Chondrocyte (in vitro differentiated cells): ENCODE measurements at regions not wholly inside any gene's neighbourhood (a gene's known extent, or its start where the extent isn't known, plus 50 kb on each side); places are given as distances from the start of the nearest gene placed in this dataset.

Experiments
- DNase-seq: peaks from one replicate; pipeline ENCODE4 v3.0.0; 2021; ENCODE audit warnings: mixed read lengths, low spot score
- H3K27ac Mint-ChIP-seq: one replicate; pipeline ENCODE4 v1.8.0; 2021; ENCODE audit warnings: mild to moderate bottlenecking, moderate library complexity, mixed read lengths; ENCODE audit not compliant: unreplicated experiment
- H3K27me3 Mint-ChIP-seq: 2 replicates; pipeline ENCODE4 v1.8.0; 2021; ENCODE audit warnings: low read depth, mixed read lengths
- H3K36me3 Mint-ChIP-seq: 2 replicates; pipeline ENCODE4 v1.8.0; 2021; ENCODE audit warnings: low read depth, mixed read lengths
- H3K4me1 Mint-ChIP-seq: 2 replicates; pipeline ENCODE4 v1.8.0; 2021; ENCODE audit warnings: low read depth, mild to moderate bottlenecking, mixed read lengths
- H3K4me3 Mint-ChIP-seq: one replicate; pipeline ENCODE4 v1.8.0; 2021; ENCODE audit warnings: mild to moderate bottlenecking, moderate library complexity, mixed read lengths; ENCODE audit not compliant: unreplicated experiment
- H3K9me3 Mint-ChIP-seq: 2 replicates; pipeline ENCODE4 v1.8.0; 2021; ENCODE audit warnings: low read depth, mixed read lengths
- CTCF ChIP-seq: fragments of 200-600 bp; sonication (generic); IDR thresholded peaks from 2 replicates; pipeline ENCODE4 v1.5.0; 2021; ENCODE audit warnings: antibody characterized with exemption, mild to moderate bottlenecking, moderate library complexity

- H3K27ac Mint-ChIP-seq = no peak overlapping the region
- DNase-seq = no peak
- H3K36me3 Mint-ChIP-seq = no peaks in the 10 kb centered on the region
- H3K4me3 Mint-ChIP-seq = no peak overlapping the region
- no peaks in the 10 kb centered on the region for H3K4me1 Mint-ChIP-seq
- peaks cover 2% of the 10 kb centered on the region for H3K27me3 Mint-ChIP-seq
- peaks cover 5% of the 10 kb centered on the region for H3K9me3 Mint-ChIP-seq
- no peak for TF ChIP-seq CTCF
Observed at GRCh38 chr6:85961746-85962145, 319.1 kb upstream of the SYNCRIP start.

- no peaks in the 10 kb centered on the region for H3K4me1 Mint-ChIP-seq
- peaks cover 5% of the 10 kb centered on the region for H3K9me3 Mint-ChIP-seq
- DNase-seq = no peak
- H3K4me3 Mint-ChIP-seq = no peak overlapping the region
- no peak for TF ChIP-seq CTCF
- peaks cover 2% of the 10 kb centered on the region for H3K27me3 Mint-ChIP-seq
- H3K36me3 Mint-ChIP-seq = no peaks in the 10 kb centered on the region
- H3K27ac Mint-ChIP-seq = no peak overlapping the region
Observed at GRCh38 chr6:85961125-85961524, 318.4 kb upstream of the SYNCRIP start.

DNA sequence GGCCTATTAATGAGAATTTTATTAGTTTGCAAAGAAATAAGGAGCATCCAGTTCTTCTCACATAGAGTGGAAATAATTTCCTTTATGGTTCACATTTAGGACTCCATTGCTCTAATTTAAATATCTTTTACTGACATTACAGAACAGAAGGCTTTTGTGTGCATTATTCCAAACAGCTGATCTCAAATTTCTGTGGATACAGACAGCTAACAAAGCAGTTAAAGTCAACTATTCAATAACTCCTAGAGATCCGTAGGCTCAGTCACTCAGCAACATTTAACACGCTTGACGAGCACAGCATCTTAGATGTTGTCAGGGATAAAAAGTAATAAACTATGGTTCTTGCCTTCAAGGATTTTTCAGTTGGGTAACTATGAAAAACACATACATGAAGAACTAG lies 305.8 kb upstream of the SYNCRIP start:
- no peak for TF ChIP-seq CTCF
- no peak overlapping the region for H3K4me3 Mint-ChIP-seq
- H3K4me1 Mint-ChIP-seq = no peaks in the 10 kb centered on the region
- H3K9me3 Mint-ChIP-seq = peaks cover 16% of the 10 kb centered on the region
- no peak overlapping the region for H3K27ac Mint-ChIP-seq
- no peaks in the 10 kb centered on the region for H3K36me3 Mint-ChIP-seq
- H3K27me3 Mint-ChIP-seq = no peaks in the 10 kb centered on the region
- no peak for DNase-seq

GRCh38 chr6:85945459-85946185 lies 302.9 kb upstream of the SYNCRIP start:
- Mint-ChIP-seq H3K27me3 (no peaks in the 10 kb centered on the region), H3K27ac (no peak overlapping the region), H3K4me3 (no peak overlapping the region), H3K4me1 (no peaks in the 10 kb centered on the region), H3K36me3 (no peaks in the 10 kb centered on the region), H3K9me3 (peaks cover 15% of the 10 kb centered on the region)
- no peak for TF ChIP-seq CTCF
- DNase-seq = no peak

DNA sequence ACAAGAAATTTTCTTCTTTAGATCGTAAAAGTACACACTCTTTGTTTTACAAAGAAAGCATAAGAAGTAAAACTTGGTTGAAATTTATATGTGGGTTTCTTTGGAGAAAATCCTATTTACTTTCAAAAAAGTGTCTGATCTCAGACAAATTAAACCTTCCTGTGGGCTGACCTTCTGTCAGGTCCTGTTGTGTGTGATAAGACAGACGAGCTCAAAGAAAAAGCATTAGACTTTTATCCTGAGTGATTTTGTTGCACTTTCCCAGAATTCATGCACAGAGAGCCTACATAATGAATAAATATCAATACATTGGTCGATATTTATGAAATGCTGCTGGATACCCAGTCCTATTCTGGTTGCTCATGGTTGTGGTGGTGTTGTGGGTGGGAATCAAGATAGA lies 302.1 kb upstream of the SYNCRIP start:
- Mint-ChIP-seq H3K4me1 (no peaks in the 10 kb centered on the region), H3K9me3 (peaks cover 9% of the 10 kb centered on the region), H3K27ac (no peak overlapping the region), H3K4me3 (no peak overlapping the region), H3K27me3 (no peaks in the 10 kb centered on the region), H3K36me3 (no peaks in the 10 kb centered on the region)
- DNase-seq = no peak
- TF ChIP-seq CTCF = no peak
